GM23338 (cell line): ENCODE measurements at regions not wholly inside any gene's neighbourhood (a gene's known extent, or its start where the extent isn't known, plus 50 kb on each side); places are given as distances from the start of the nearest gene placed in this dataset.

Experiments used
- CREB1 ChIP-seq: fragments of 250-450 bp; sonication (Bioruptor Pico); IDR thresholded peaks from 2 replicates; pipeline ENCODE4 v1.5.0; 2020; ENCODE audit warnings: low read depth, mild to moderate bottlenecking, moderate library complexity
- CTCF ChIP-seq, 2 experiments: fragments of 200-600 bp in 1 of 2; sonication (generic) in 1 of 2; conservative IDR thresholded peaks; 2 replicates each; pipeline versions ENCODE4 v1.5.1 to v1.6.1; 2016 to 2017; ENCODE audit warnings: antibody characterized with exemption in 2 of 2, low read depth in 2 of 2, mild to moderate bottlenecking in 2 of 2, moderate library complexity in 1 of 2
- ETS1 ChIP-seq: IDR thresholded peaks from 2 replicates; pipeline ENCODE4 v1.6.1; 2016; ENCODE audit warnings: antibody characterized with exemption
- EZH2 ChIP-seq: fragments of 200-600 bp; sonication (generic); IDR thresholded peaks from one replicate; pipeline ENCODE4 v1.8.0; 2017; ENCODE audit warnings: antibody characterized with exemption, mild to moderate bottlenecking, low read depth; ENCODE audit not compliant: unreplicated experiment
- EZH2phosphoT487 ChIP-seq: fragments of 200-600 bp; sonication (generic); IDR thresholded peaks from one replicate; pipeline ENCODE4 v1.8.1; 2018; ENCODE audit warnings: antibody characterized with exemption; ENCODE audit not compliant: unreplicated experiment
- JUNB ChIP-seq: IDR thresholded peaks from one replicate; pipeline ENCODE4 v1.6.1; 2016; ENCODE audit warnings: antibody characterized with exemption; ENCODE audit not compliant: unreplicated experiment
- POLR2AphosphoS5 ChIP-seq: IDR thresholded peaks from 2 replicates; pipeline ENCODE4 v1.6.1; 2016; ENCODE audit warnings: antibody characterized with exemption, low read depth
- REST ChIP-seq: IDR thresholded peaks from one replicate; pipeline ENCODE4 v1.6.1; 2018; ENCODE audit warnings: antibody characterized with exemption; ENCODE audit not compliant: unreplicated experiment
- ZNF331 ChIP-seq: fragments of 250-450 bp; sonication (Bioruptor Pico); IDR thresholded peaks from 2 replicates; pipeline ENCODE4 v1.5.0; 2020; ENCODE audit warnings: low read depth, mild to moderate bottlenecking, moderate library complexity

GRCh38 chr11:22510741-22511140, 114.9 kb downstream of the FANCF start:
- TF ChIP-seq JUNB (no peak), ETS1 (no peak), CREB1 (CRISPR knock-in tag) (no peak), EZH2 (no peak), CTCF (conservative IDR thresholded peaks at IDR 0.05; ENCODE audit: low read depth in 2 of 2) (no peak), REST (no peak), POLR2AphosphoS5 (no peak), EZH2phosphoT487 (no peak), ZNF331 (no peak)
